ENCODE measurements at regions not wholly inside any gene's neighbourhood (a gene's known extent, or its start where the extent isn't known, plus 50 kb on each side); places are given as distances from the start of the nearest gene placed in this dataset.

DNA sequence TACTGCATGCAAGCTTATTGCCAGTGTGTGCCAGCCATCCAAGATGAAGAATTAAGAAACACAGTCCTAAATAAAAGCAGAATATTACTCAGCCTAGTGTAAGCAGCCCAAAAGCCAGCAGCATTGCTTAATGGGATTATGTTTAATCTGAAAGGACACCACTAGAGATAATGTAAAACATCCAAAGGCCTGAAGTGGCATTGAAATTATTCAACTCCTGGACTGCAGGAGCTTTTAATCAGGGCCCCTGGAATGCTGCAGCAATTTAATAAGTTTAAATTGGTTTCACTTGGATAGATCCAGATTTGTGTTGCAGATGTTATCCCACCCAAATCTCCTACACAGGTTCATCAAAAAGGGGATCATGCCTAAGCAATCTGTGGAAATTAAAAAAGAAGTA is 193.0 kb downstream of the C12orf50 start:
- DNase-seq = no peak

- no peak for DNase-seq
Observed at GRCh38 chr12:87828382-87828973, 200.7 kb downstream of the C12orf50 start.

- no peak for DNase-seq
Observed at GRCh38 chr12:87827638-87828264, 201.4 kb downstream of the C12orf50 start.

GRCh38 chr12:87822923-87823322 is 206.3 kb downstream of the C12orf50 start:
- no peak for DNase-seq

- no peak for DNase-seq
Observed at GRCh38 chr12:87820524-87821202, 208.5 kb downstream of the C12orf50 start.

GRCh38 chr12:87818441-87818840 is 210.8 kb downstream of the C12orf50 start:
- no peak for DNase-seq

GRCh38 chr12:87815771-87816585 is 213.2 kb downstream of the C12orf50 start:
- no peak for DNase-seq

DNA sequence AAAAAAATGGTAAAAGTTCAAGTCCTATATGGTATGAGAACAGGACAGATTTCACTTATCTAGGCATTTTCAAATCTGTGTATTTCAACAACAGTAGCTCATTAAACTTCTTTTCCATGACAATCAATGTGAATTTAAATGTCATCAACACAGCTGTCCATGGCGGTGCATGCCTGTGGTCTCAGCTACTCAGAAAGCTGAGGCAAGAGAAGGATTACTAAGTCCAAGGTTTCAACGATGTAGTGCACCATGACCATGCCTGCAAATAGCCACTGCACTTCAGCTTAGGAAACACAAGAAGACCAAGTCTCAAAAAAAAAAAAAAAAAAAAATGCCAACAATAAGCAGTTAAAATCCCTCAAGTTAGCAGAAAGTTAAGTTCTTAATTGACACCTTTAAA is 214.6 kb downstream of the C12orf50 start:
- no peak for DNase-seq

GRCh38 chr12:87813476-87814234 is 215.5 kb downstream of the C12orf50 start:
- DNase-seq = no peak

- no peak for DNase-seq
Observed at GRCh38 chr12:87812681-87813080, 216.5 kb downstream of the C12orf50 start.

DNA sequence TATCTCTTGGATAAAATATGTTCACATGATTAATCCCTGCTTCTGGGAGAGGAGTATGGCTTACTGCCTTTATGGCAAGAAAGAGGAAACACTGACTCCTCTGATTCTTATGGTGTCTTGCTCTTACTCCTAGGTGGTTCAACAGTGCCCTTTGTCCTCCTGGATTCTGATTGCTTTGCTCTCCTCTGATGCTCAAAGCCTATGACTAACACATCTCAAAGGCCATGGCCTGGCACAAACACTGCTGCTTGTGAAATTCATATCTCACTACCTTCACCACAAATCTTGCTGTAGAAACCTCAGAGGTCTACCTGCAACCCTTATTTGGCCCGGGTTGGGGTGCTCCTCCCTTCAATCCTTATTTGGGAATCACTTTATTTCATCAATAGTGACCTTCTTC is 217.2 kb downstream of the C12orf50 start:
- DNase-seq = no peak

GRCh38 chr12:87809916-87810315 is 219.3 kb downstream of the C12orf50 start:
- no peak for DNase-seq

GRCh38 chr12:87807086-87807485 is 222.1 kb downstream of the C12orf50 start:
- DNase-seq = no peak

DNA sequence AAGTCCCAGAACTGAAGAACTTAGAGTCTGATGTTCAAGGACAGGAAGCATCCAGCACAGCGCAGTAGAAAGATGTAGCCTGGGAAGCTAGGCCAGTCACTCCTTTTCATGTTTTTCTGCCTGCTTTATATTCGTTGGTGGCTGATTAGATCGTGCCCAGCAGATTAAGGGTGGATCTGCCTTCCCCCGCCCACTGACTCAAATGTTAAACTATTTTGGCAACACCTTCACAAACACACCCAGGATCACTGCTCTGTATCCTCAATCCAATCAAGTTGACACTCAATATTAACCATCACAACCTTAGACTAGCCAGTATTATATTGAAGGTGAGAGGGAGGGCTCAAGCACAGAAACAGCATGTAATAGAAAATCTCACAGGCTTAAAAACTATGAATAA is 222.9 kb downstream of the C12orf50 start:
- no peak for DNase-seq

- no peak for DNase-seq
Observed at GRCh38 chr12:87804386-87804785, 224.8 kb downstream of the C12orf50 start.

- no peak for DNase-seq
Observed at GRCh38 chr12:87802721-87803011, 226.5 kb downstream of the C12orf50 start.

DNA sequence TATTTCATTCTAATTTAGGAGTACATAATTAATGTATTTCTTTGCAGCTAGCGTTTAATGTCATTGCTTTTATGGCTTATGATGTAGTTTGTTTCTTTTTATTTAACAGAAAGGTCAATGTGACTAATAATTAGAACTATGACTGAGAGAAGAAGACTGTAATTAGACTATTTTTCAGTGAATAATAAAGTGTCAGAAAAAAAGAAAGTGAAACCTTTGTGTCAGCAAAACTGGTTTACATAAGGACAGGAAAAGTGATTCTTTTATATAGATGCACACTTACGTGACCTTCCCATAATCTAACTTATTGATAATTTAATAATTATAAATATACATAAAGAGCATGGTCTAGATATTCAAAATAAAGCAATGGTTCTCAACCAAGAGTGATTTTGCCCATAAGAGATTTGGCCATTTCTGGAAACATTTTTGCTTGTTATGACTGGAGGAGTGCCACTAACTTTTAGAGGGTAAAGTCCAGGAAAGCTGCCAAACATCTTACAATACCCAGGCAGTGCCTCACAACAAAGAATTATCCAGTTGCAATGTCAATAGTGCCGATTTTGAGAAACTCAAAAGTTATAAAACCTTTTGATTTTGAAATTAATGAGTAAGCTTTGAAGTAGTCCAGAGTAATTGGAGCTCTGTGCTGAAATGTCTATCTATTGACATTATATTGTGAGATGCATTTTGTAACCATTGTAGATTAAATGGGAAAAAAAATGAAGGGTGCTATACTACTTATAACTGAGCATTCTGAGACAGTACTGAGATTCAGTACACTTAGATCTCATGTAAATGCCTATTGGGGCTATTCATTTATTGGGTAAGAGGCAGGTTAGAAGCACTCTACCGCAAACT is 227.1 kb downstream of the C12orf50 start:
- DNase-seq = no peak

DNA sequence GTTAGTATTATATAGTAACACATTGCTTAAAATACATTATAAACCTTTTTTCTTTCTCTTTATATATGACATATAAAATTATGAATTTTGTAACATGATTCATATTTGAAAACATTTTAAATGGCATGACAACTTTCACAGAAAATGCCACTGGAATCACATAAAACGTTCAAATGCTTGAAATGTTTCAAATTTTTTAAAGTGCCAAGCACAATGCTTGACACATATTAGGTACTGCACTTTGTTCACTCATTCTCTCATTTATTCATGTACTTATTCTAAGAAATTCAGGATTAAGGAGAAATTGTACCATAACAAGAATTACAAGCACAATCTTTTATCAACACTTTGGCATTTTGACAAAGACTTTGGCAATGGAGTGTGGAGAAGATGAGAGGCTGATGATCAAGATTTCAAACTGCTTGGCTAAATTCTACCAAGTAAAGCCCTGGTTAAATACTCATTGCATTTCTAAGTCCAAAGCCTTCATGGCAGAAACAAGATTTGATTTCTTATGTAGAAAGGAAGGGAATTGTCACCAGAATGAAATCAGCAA is 232.2 kb downstream of the C12orf50 start:
- no peak for DNase-seq

- DNase-seq = no peak
Observed at GRCh38 chr12:87795555-87795954, 233.6 kb downstream of the C12orf50 start.

DNA sequence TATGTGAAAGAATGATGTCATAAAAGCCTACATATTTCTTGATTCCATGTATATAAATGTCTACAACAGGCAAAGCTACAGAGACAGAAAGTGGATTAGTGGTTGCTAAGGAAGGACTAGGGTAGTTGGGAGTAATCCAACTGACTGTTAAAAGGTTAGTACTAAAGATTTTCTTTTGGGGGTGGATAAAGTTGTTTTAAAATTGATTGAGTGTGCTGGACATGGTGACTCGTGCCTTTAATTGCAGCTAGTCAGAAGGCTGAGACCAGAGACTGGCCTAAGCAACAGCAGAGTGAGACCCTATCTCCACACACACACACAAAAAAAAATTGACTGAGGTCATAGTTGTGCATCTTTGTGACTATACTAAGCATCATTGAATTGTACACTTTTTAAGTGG is 234.3 kb downstream of the C12orf50 start:
- DNase-seq = no peak

- no peak for DNase-seq
Observed at GRCh38 chr12:87793131-87793530, 236.1 kb downstream of the C12orf50 start.

- DNase-seq = no peak
Observed at GRCh38 chr12:87784350-87784749, 244.9 kb downstream of the C12orf50 start.
